CD14-positive monocyte (primary cell): ENCODE measurements at regions not wholly inside any gene's neighbourhood (a gene's known extent, or its start where the extent isn't known, plus 50 kb on each side); places are given as distances from the start of the nearest gene placed in this dataset.

Experiments used
- DNase-seq, 3 donors: peaks; one replicate each; pipeline ENCODE4 v3.0.0-alpha.2; 2011 to 2022
- H2AFZ ChIP-seq: 2 replicates; pipeline ENCODE4 v1.6.0; 2012; ENCODE audit warnings: mild to moderate bottlenecking, low read depth, low read length, inconsistent platforms; ENCODE audit not compliant: insufficient read depth, poor library complexity, severe bottlenecking
- H3K27ac ChIP-seq, 2 donors: 1 replicate in 1 of 2; 2 replicates in 1 of 2; pipeline ENCODE4 v1.5.1; 2012 to 2013; ENCODE audit warnings: low read length in 2 of 2, control low read depth in 1 of 2, inconsistent platforms in 1 of 2, low read depth in 1 of 2, mild to moderate bottlenecking in 1 of 2
- H3K27me3 ChIP-seq, 2 donors: one replicate each; pipeline versions ENCODE4 v1.6.0 to v1.6.1; 2011 to 2013; ENCODE audit warnings: low read length in 2 of 2; ENCODE audit not compliant: control insufficient read depth in 2 of 2, insufficient read depth in 2 of 2
- H3K36me3 ChIP-seq, 2 donors: replicated peaks in 1 of 2; 1 replicate in 1 of 2; 2 replicates in 1 of 2; pipeline versions ENCODE4 v1.5.1 to v1.6.1; 2012 to 2013; ENCODE audit warnings: low read length in 2 of 2, control low read depth in 1 of 2, inconsistent platforms in 1 of 2, mild to moderate bottlenecking in 1 of 2; ENCODE audit not compliant: insufficient read depth in 2 of 2, control insufficient read depth in 1 of 2
- H3K4me1 ChIP-seq, 2 donors: 1 replicate in 1 of 2; 2 replicates in 1 of 2; pipeline versions ENCODE4 v1.5.1 to v1.6.1; 2012 to 2013; ENCODE audit warnings: low read length in 2 of 2, control low read depth in 1 of 2, inconsistent platforms in 1 of 2, mild to moderate bottlenecking in 1 of 2, moderate library complexity in 1 of 2; ENCODE audit not compliant: insufficient read depth in 2 of 2, control insufficient read depth in 1 of 2
- H3K4me2 ChIP-seq: replicated peaks from 2 replicates; pipeline ENCODE3; 2012; ENCODE audit warnings: low read length, moderate library complexity, mild to moderate bottlenecking; ENCODE audit not compliant: poor library complexity, severe bottlenecking; ENCODE audit errors: extremely low read depth
- H3K4me3 ChIP-seq, 3 experiments: fragments of 200-600 bp in 1 of 3; sonication (generic) in 1 of 3; replicated peaks in 1 of 3; 1 replicate in 2 of 3; 2 replicates in 1 of 3; pipeline ENCODE4 v1.5.1; 2011 to 2013; ENCODE audit warnings: low read length in 3 of 3, mild to moderate bottlenecking in 3 of 3, control low read depth in 2 of 3, low read depth in 2 of 3, inconsistent platforms in 1 of 3, moderate library complexity in 1 of 3
- H3K79me2 ChIP-seq: 2 replicates; pipeline ENCODE4 v1.6.0; 2012; ENCODE audit warnings: mild to moderate bottlenecking, control low read depth, inconsistent platforms, low read length, moderate library complexity; ENCODE audit not compliant: insufficient read depth
- H3K9ac ChIP-seq: 2 replicates; pipeline ENCODE4 v1.6.0; 2017; ENCODE audit warnings: low read length, mild to moderate bottlenecking; ENCODE audit not compliant: insufficient read depth, poor library complexity, severe bottlenecking
- H3K9me3 ChIP-seq, 2 donors: replicated peaks in 1 of 2; 1 replicate in 1 of 2; 2 replicates in 1 of 2; pipeline versions ENCODE4 v1.5.1 to v1.6.1; 2012 to 2013; ENCODE audit warnings: low read length in 2 of 2, control low read depth in 1 of 2; ENCODE audit not compliant: control insufficient read depth in 1 of 2, insufficient read depth in 1 of 2
- H4K20me1 ChIP-seq: 2 replicates; pipeline ENCODE4 v1.6.0; 2012; ENCODE audit warnings: mild to moderate bottlenecking, low read length, control low read depth, moderate library complexity; ENCODE audit not compliant: insufficient read depth
- H3K27ac Mint-ChIP-seq, 7 donors: one replicate each; pipeline ENCODE4 v1.8.0; 2020; ENCODE audit warnings: mild to moderate bottlenecking in 7 of 7, mixed read lengths in 7 of 7, moderate library complexity in 6 of 7, inconsistent platforms in 2 of 7
- H3K27me3 Mint-ChIP-seq, 3 donors: one replicate each; pipeline ENCODE4 v1.8.0; 2021 to 2022; ENCODE audit warnings: low read depth in 3 of 3, mild to moderate bottlenecking in 3 of 3, mixed read lengths in 3 of 3, moderate library complexity in 3 of 3, inconsistent platforms in 1 of 3
- H3K36me3 Mint-ChIP-seq, 2 donors: one replicate each; pipeline ENCODE4 v1.8.0; 2020; ENCODE audit warnings: mixed read lengths in 2 of 2, inconsistent platforms in 1 of 2, mild to moderate bottlenecking in 1 of 2
- H3K4me1 Mint-ChIP-seq: one replicate; pipeline ENCODE4 v1.8.0; 2020; ENCODE audit warnings: mild to moderate bottlenecking, mixed read lengths
- H3K4me3 Mint-ChIP-seq, 2 donors: one replicate each; pipeline ENCODE4 v1.8.0; 2020; ENCODE audit warnings: mild to moderate bottlenecking in 2 of 2, mixed read lengths in 2 of 2, moderate library complexity in 1 of 2
- H3K9me3 Mint-ChIP-seq, 7 donors: one replicate each; pipeline ENCODE4 v1.8.0; 2020 to 2022; ENCODE audit warnings: mixed read lengths in 7 of 7, mild to moderate bottlenecking in 6 of 7, moderate library complexity in 6 of 7, inconsistent platforms in 2 of 7
- WGBS: methylation state at CpG from one replicate; pipeline ENCODE4 v1.1.5; 2013; ENCODE audit warnings: missing lambda C conversion rate; ENCODE audit not compliant: insufficient coverage; 5-methylcytosine and 5-hydroxymethylcytosine counted together
- intact Hi-C, 2 donors: fragments of 100-400 bp; cut with micrococcal nuclease; formaldehyde crosslinking; loops; one replicate each; pipeline versions ENCODE4 v1.15.0 to v1.15.1; 2023
- TF ChIP-seq, protein P1 (sequence below): fragments of 200-600 bp; IDR thresholded peaks from one replicate; pipeline ENCODE4 v1.8.0; 2022; ENCODE audit warnings: antibody characterized with exemption, mild to moderate bottlenecking

DNA sequence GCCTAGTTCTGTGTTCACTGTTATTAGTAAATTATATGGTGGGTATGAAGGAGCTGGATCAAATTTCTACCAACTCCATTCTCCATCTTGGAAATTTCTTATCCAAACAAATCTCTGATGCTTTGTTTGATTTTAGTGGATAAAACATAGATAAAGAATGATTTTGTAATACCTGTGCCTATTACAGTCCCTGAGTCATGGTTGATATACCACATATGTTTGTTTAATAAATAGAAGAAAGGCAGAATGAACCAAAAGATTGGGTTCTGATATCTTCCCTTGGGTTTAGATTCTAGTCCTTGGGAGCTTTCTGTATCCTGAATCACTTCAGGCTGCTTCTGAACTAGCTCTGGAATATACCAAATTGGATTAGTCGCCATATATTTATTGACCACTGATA, 203.6 kb downstream of the PDCD6IP start:
- Histone ChIP-seq H3K27me3 (no peaks in the 10 kb centered on the region), H4K20me1 (no peaks in the 10 kb centered on the region), H3K4me2 (no peak overlapping the region), H3K27ac (no peak overlapping the region), H3K9me3 (no peaks in the 10 kb centered on the region), H3K9ac (no peak overlapping the region), H3K4me1 (no peaks in the 10 kb centered on the region), H3K4me3 (no peak overlapping the region), H3K36me3 (no peaks in the 10 kb centered on the region), H2AFZ (no peak overlapping the region), H3K79me2 (no peaks in the 10 kb centered on the region)
- H3K4me3 Mint-ChIP-seq, result no peak overlapping the region
- no peaks in the 10 kb centered on the region for H3K36me3 Mint-ChIP-seq
- peaks cover 8% of the 10 kb centered on the region for H3K4me1 Mint-ChIP-seq
- H3K27me3 Mint-ChIP-seq, result peaks cover 0 to 3% (median 0%) of the 10 kb centered on the region in 3 donors
- WGBS, result 100% methylated on average over 1 of the region's 1 CpG
- peaks cover 0 to 7% (median 0%) of the 10 kb centered on the region in 7 donors for H3K9me3 Mint-ChIP-seq
- DNase-seq, result no peak
- no peak overlapping the region for H3K27ac Mint-ChIP-seq
- TF ChIP-seq, protein P1, sequence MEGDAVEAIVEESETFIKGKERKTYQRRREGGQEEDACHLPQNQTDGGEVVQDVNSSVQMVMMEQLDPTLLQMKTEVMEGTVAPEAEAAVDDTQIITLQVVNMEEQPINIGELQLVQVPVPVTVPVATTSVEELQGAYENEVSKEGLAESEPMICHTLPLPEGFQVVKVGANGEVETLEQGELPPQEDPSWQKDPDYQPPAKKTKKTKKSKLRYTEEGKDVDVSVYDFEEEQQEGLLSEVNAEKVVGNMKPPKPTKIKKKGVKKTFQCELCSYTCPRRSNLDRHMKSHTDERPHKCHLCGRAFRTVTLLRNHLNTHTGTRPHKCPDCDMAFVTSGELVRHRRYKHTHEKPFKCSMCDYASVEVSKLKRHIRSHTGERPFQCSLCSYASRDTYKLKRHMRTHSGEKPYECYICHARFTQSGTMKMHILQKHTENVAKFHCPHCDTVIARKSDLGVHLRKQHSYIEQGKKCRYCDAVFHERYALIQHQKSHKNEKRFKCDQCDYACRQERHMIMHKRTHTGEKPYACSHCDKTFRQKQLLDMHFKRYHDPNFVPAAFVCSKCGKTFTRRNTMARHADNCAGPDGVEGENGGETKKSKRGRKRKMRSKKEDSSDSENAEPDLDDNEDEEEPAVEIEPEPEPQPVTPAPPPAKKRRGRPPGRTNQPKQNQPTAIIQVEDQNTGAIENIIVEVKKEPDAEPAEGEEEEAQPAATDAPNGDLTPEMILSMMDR, result no peak
- intact Hi-C loops, result no loop called here

DNA sequence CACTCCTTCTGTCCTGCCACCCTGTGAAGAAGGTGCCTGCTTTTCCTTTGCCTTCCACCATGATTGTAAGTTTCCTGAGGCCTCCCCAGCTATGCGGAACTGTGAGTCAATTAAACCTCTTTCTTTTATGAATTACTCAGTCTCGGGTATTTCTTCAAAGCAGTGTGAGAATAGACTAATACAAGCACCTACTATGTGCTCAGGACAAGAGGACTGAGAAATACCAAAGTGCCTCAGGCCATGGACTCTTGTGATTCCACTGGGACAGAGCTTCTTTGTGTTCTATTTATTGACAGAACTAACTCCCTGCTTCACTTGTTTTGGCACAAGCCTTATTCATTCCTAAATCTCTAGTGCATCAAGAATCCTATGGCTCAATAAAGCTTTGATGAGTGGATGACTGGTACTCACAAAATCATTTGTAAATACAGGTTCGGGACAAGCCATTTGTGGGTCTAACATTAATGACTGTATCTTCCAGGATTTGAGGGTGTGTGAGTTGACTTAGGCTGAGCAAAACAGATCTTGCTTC, 204.2 kb downstream of the PDCD6IP start:
- no peaks in the 10 kb centered on the region for H3K36me3 ChIP-seq
- intact Hi-C loops, result no loop called here
- H3K9me3 Mint-ChIP-seq, result peaks cover 0 to 7% (median 0%) of the 10 kb centered on the region in 7 donors
- H3K4me3 Mint-ChIP-seq, result no peak overlapping the region
- H3K79me2 ChIP-seq, result no peaks in the 10 kb centered on the region
- no peaks in the 10 kb centered on the region for H3K36me3 Mint-ChIP-seq
- no peaks in the 10 kb centered on the region for H3K9me3 ChIP-seq
- H3K4me1 ChIP-seq, result no peaks in the 10 kb centered on the region
- no CpG with 5 or more reads among the region's 3 CpGs for WGBS
- DNase-seq, result no peak
- peaks cover 8% of the 10 kb centered on the region for H3K4me1 Mint-ChIP-seq
- no peaks in the 10 kb centered on the region for H4K20me1 ChIP-seq
- peaks cover 0 to 3% (median 0%) of the 10 kb centered on the region in 3 donors for H3K27me3 Mint-ChIP-seq
- H3K9ac ChIP-seq, result no peak overlapping the region
- no peaks in the 10 kb centered on the region for H3K27me3 ChIP-seq
- TF ChIP-seq, protein P1, result no peak
- H3K27ac Mint-ChIP-seq, result no peak overlapping the region
- no peak overlapping the region for H3K27ac ChIP-seq
- H2AFZ ChIP-seq, result no peak overlapping the region
- H3K4me2 ChIP-seq, result no peak overlapping the region
- H3K4me3 ChIP-seq, result no peak overlapping the region
